ENCODE measurements at regions not wholly inside any gene's neighbourhood (a gene's known extent, or its start where the extent isn't known, plus 50 kb on each side); places are given as distances from the start of the nearest gene placed in this dataset.

DNA sequence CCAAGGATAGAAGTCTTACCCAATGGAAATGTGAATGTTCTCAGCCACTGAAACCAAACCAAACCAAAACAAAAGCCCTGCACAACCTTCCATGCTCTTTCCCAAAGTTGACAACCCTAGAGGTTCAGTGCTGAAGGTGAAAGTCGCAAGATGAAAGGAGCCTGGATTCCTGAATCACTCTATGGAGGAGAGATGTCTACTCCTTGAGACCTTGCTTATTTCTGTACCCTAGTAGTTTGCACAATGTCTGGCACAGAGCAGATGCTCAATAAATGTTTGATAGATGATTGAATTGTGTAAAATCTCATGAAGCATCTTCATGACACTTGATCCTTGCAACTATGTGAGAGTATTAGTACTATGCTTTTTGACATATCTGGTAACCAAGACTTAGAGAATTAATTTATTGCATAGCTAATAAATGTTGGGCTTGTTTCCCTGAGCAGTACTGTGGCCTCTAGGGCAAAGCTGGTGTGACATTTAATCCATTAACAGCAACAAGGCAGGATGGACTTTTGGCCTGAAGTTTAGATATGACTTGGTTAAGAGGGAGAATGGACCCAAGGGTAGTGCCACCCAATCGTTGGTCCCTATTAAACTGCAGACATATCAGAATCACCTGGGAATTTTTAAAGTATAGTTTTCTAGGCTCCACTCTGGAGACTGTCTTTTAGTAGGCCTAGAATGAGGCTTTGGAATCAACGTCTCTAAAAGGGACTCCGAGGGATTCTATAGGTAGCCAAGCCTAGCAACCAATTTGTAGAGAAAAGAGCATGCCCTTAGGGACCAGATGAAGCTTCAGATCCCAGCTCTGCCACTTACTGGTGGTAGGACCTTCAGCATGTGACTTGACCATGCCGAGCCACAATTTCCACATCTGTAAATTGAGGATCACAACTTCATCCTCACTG, 145.9 kb downstream of the DDX1 start:
- TF ChIP-seq, protein P1, sequence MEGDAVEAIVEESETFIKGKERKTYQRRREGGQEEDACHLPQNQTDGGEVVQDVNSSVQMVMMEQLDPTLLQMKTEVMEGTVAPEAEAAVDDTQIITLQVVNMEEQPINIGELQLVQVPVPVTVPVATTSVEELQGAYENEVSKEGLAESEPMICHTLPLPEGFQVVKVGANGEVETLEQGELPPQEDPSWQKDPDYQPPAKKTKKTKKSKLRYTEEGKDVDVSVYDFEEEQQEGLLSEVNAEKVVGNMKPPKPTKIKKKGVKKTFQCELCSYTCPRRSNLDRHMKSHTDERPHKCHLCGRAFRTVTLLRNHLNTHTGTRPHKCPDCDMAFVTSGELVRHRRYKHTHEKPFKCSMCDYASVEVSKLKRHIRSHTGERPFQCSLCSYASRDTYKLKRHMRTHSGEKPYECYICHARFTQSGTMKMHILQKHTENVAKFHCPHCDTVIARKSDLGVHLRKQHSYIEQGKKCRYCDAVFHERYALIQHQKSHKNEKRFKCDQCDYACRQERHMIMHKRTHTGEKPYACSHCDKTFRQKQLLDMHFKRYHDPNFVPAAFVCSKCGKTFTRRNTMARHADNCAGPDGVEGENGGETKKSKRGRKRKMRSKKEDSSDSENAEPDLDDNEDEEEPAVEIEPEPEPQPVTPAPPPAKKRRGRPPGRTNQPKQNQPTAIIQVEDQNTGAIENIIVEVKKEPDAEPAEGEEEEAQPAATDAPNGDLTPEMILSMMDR (IDR thresholded peaks at IDR 0.05): no peak
- no peak for TF ChIP-seq POLR2A (IDR thresholded peaks at IDR 0.05)

Data from thyroid gland (tissue), 4 donors.